Naive B cell (primary cell): ENCODE measurements at regions not wholly inside any gene's neighbourhood (a gene's known extent, or its start where the extent isn't known, plus 50 kb on each side); places are given as distances from the start of the nearest gene placed in this dataset.

ENCODE experiments used
- ATAC-seq, 2 donors: fragments of 150-1000 bp; cut with Tn5 transposase; 2 replicates each; pipeline ENCODE4 v1.10.0; 2021; ENCODE audit warnings: low read depth in 2 of 2, mild to moderate bottlenecking in 2 of 2, moderate library complexity in 2 of 2
- DNase-seq: peaks from one replicate; pipeline ENCODE4 v3.0.0; 2022
- H3K27ac Mint-ChIP-seq, 6 donors: one replicate each; pipeline ENCODE4 v1.8.0; 2020 to 2022; ENCODE audit warnings: mild to moderate bottlenecking in 6 of 6, mixed read lengths in 6 of 6, moderate library complexity in 5 of 6, inconsistent platforms in 2 of 6
- H3K27me3 Mint-ChIP-seq, 3 donors: one replicate each; pipeline ENCODE4 v1.8.0; 2021 to 2022; ENCODE audit warnings: mixed read lengths in 3 of 3, mild to moderate bottlenecking in 1 of 3
- H3K36me3 Mint-ChIP-seq, 2 donors: one replicate each; pipeline ENCODE4 v1.8.0; 2020 to 2022; ENCODE audit warnings: mixed read lengths in 2 of 2, inconsistent platforms in 1 of 2, mild to moderate bottlenecking in 1 of 2
- H3K4me1 Mint-ChIP-seq, 3 donors: one replicate each; pipeline ENCODE4 v1.8.0; 2020 to 2022; ENCODE audit warnings: mixed read lengths in 3 of 3, inconsistent platforms in 1 of 3, mild to moderate bottlenecking in 1 of 3, moderate library complexity in 1 of 3
- H3K4me3 Mint-ChIP-seq, 8 donors: one replicate each; pipeline ENCODE4 v1.8.0; 2020 to 2022; ENCODE audit warnings: mild to moderate bottlenecking in 8 of 8, mixed read lengths in 8 of 8, moderate library complexity in 8 of 8, inconsistent platforms in 2 of 8
- H3K9me3 Mint-ChIP-seq, 7 donors: one replicate each; pipeline ENCODE4 v1.8.0; 2020 to 2022; ENCODE audit warnings: mixed read lengths in 7 of 7, mild to moderate bottlenecking in 5 of 7, inconsistent platforms in 2 of 7, moderate library complexity in 1 of 7

GRCh38 chr15:46670258-46670657, 1035.4 kb downstream of the SQOR start:
- no peak for ATAC-seq
- H3K9me3 Mint-ChIP-seq: peaks cover 0 to 7% (median 2%) of the 10 kb centered on the region in 7 donors
- H3K36me3 Mint-ChIP-seq: no peaks in the 10 kb centered on the region
- no peak overlapping the region for H3K4me3 Mint-ChIP-seq
- no peaks in the 10 kb centered on the region for H3K27me3 Mint-ChIP-seq
- no peaks in the 10 kb centered on the region for H3K4me1 Mint-ChIP-seq
- H3K27ac Mint-ChIP-seq: no peak overlapping the region
- DNase-seq: no peak

- no peak for DNase-seq
- H3K27ac Mint-ChIP-seq: no peak overlapping the region
Measured at GRCh38 chr15:46671336-46671735, 1036.5 kb downstream of the SQOR start.

DNA sequence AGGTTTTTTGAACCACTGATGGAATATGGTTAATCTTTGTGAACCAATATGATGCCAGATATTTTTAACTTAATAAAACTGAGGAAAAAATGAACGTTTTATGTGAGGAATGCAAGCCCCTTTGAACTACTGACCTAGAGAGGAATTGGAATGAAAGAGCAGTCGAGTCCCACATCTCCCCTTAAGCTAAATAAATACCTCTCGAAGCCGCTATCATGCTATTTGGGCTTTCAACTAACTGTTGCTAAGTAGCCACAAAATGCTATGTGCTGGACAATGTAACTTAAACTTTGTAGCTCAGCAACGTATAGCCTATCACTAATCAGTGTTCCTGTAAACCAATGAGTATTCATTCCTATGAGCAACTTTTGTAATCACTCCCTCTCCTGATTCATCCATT, 1037.2 kb downstream of the SQOR start:
- Mint-ChIP-seq H3K9me3 (peaks cover 0 to 9% (median 4%) of the 10 kb centered on the region in 7 donors), H3K27ac (no peak overlapping the region), H3K4me1 (no peaks in the 10 kb centered on the region), H3K27me3 (no peaks in the 10 kb centered on the region), H3K4me3 (no peak overlapping the region), H3K36me3 (no peaks in the 10 kb centered on the region)
- ATAC-seq (no peak), DNase-seq (no peak)

More at GRCh38 chr15:46671336-46671735, 1036.5 kb downstream of the SQOR start:
- Mint-ChIP-seq H3K4me1 (no peaks in the 10 kb centered on the region), H3K9me3 (peaks cover 0 to 7% (median 4%) of the 10 kb centered on the region in 7 donors), H3K4me3 (no peak overlapping the region), H3K27me3 (no peaks in the 10 kb centered on the region), H3K36me3 (no peaks in the 10 kb centered on the region)
- ATAC-seq: no peak

DNA sequence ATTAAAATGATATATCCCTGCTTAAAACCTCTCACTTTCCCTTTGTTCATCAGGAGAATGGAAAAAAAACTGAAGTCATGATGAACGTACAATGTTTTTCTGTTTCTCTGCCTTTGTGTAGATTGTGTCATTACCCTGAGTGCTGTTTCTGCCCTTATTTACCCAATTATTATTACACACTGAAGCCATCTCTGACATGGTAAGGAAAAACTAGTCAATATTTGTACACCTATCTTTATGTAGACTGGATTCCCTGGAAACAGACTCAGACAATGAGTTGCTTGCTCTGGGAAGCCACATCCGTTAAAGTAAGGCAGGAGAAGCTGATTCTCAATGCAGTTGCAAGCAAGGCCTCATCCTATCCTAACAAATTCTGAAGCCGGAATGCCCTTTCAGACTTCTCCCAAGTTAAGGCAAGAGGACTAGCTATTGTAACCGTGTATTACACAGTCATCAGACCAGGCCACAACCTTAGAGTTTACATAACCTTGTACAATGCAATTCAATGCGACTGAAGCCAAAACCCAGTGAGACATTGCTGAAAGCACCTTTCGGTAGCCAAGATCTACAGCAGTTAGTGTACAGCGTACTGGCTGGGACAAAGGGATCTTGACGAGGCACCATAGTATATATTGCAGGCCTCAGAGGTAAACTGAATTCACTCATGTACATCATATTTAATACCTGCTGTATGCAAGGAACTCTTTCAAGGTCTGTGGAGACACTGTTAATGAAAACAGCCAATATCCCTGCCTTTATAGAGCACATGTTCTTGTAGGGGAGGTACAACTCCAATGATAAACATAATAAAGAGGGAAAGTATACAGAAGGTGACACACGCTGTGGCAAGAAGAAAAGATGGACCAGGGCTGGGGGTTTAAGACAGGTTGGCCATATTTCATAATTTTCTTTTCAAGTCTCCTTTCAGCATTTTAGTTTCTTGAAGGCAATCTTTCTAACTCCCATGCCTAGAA, 1040.8 kb upstream of the SEMA6D start:
- H3K27me3 Mint-ChIP-seq: no peaks in the 10 kb centered on the region
- H3K4me1 Mint-ChIP-seq: no peaks in the 10 kb centered on the region
- ATAC-seq (no peak), DNase-seq (no peak)
- no peak overlapping the region for H3K4me3 Mint-ChIP-seq
- H3K27ac Mint-ChIP-seq: no peak overlapping the region
- no peaks in the 10 kb centered on the region for H3K36me3 Mint-ChIP-seq
- peaks cover 0 to 9% (median 4%) of the 10 kb centered on the region in 7 donors for H3K9me3 Mint-ChIP-seq

GRCh38 chr15:46677491-46677890, 1039.8 kb upstream of the SEMA6D start:
- Mint-ChIP-seq H3K36me3 (no peaks in the 10 kb centered on the region), H3K4me3 (no peak overlapping the region), H3K4me1 (no peaks in the 10 kb centered on the region), H3K27ac (no peak overlapping the region), H3K9me3 (peaks cover 0 to 9% (median 4%) of the 10 kb centered on the region in 7 donors), H3K27me3 (no peaks in the 10 kb centered on the region)
- DNase-seq: no peak
- no peak for ATAC-seq

GRCh38 chr15:46681901-46682300, 1035.4 kb upstream of the SEMA6D start:
- Mint-ChIP-seq H3K4me3 (no peak overlapping the region), H3K27me3 (no peaks in the 10 kb centered on the region), H3K36me3 (no peaks in the 10 kb centered on the region), H3K4me1 (no peaks in the 10 kb centered on the region), H3K27ac (no peak overlapping the region), H3K9me3 (peaks cover 0 to 9% (median 2%) of the 10 kb centered on the region in 7 donors)
- no peak for DNase-seq
- ATAC-seq: no peak

GRCh38 chr15:46682969-46683791, 1034.1 kb upstream of the SEMA6D start:
- Mint-ChIP-seq H3K4me1 (no peaks in the 10 kb centered on the region), H3K36me3 (no peaks in the 10 kb centered on the region), H3K27me3 (no peaks in the 10 kb centered on the region), H3K9me3 (peaks cover 0 to 6% (median 2%) of the 10 kb centered on the region in 7 donors), H3K27ac (no peak overlapping the region), H3K4me3 (no peak overlapping the region)
- DNase-seq (no peak), ATAC-seq (no peak)

GRCh38 chr15:46685096-46685495, 1032.2 kb upstream of the SEMA6D start:
- H3K36me3 Mint-ChIP-seq: no peaks in the 10 kb centered on the region
- peaks cover 0 to 4% (median 2%) of the 10 kb centered on the region in 7 donors for H3K9me3 Mint-ChIP-seq

DNA sequence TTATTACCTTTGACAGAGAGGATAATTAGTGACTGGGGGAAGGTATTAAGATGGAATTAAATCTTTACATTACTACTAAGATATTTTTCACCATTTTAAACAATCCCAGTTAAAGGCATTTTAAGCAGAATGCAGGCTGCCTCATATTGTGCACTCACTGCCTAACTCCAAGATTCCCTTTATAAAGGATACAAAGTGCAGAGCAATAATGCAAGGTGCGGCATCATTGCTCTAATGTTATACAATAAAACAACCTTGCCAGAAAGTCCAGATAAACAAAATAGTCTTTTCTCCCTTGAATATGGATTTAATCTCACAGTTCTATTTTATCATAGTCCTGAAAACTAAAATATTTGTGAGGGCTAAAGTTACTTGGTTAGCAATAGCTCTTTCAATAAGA, 1031.6 kb upstream of the SEMA6D start:
- no peak for ATAC-seq
- no peak overlapping the region for H3K27ac Mint-ChIP-seq

More at GRCh38 chr15:46685096-46685495, 1032.2 kb upstream of the SEMA6D start:
- Mint-ChIP-seq H3K4me1 (no peaks in the 10 kb centered on the region), H3K27ac (no peak overlapping the region), H3K4me3 (no peak overlapping the region), H3K27me3 (no peaks in the 10 kb centered on the region)
- DNase-seq: no peak
- ATAC-seq: no peak

GRCh38 chr15:46696281-46696680, 1021.0 kb upstream of the SEMA6D start:
- no peaks in the 10 kb centered on the region for H3K27me3 Mint-ChIP-seq
- no peak overlapping the region for H3K4me3 Mint-ChIP-seq
- DNase-seq (no peak), ATAC-seq (no peak)
- peaks cover 3 to 12% (median 5%) of the 10 kb centered on the region in 7 donors for H3K9me3 Mint-ChIP-seq
- H3K27ac Mint-ChIP-seq: no peak overlapping the region
- H3K4me1 Mint-ChIP-seq: no peaks in the 10 kb centered on the region
- H3K36me3 Mint-ChIP-seq: no peaks in the 10 kb centered on the region

More for the DNA sequence above, 1031.6 kb upstream of the SEMA6D start:
- no peaks in the 10 kb centered on the region for H3K36me3 Mint-ChIP-seq
- DNase-seq: no peak
- no peak overlapping the region for H3K4me3 Mint-ChIP-seq
- no peaks in the 10 kb centered on the region for H3K4me1 Mint-ChIP-seq
- H3K9me3 Mint-ChIP-seq: peaks cover 0 to 9% (median 2%) of the 10 kb centered on the region in 7 donors
- no peaks in the 10 kb centered on the region for H3K27me3 Mint-ChIP-seq

- H3K27me3 Mint-ChIP-seq: no peaks in the 10 kb centered on the region
- no peak for DNase-seq
- no peak for ATAC-seq
- H3K27ac Mint-ChIP-seq: no peak overlapping the region
- no peak overlapping the region for H3K4me3 Mint-ChIP-seq
- no peaks in the 10 kb centered on the region for H3K4me1 Mint-ChIP-seq
- H3K36me3 Mint-ChIP-seq: no peaks in the 10 kb centered on the region
- H3K9me3 Mint-ChIP-seq: peaks cover 5 to 15% (median 6%) of the 10 kb centered on the region in 7 donors
Measured at GRCh38 chr15:46701346-46701745, 1016.0 kb upstream of the SEMA6D start.

GRCh38 chr15:46701896-46702295, 1015.4 kb upstream of the SEMA6D start:
- ATAC-seq: no peak
- H3K36me3 Mint-ChIP-seq: no peaks in the 10 kb centered on the region
- peaks cover 5 to 18% (median 6%) of the 10 kb centered on the region in 7 donors for H3K9me3 Mint-ChIP-seq
- no peak overlapping the region for H3K4me3 Mint-ChIP-seq
- no peak for DNase-seq
- H3K4me1 Mint-ChIP-seq: no peaks in the 10 kb centered on the region
- no peak overlapping the region for H3K27ac Mint-ChIP-seq
- H3K27me3 Mint-ChIP-seq: no peaks in the 10 kb centered on the region

DNA sequence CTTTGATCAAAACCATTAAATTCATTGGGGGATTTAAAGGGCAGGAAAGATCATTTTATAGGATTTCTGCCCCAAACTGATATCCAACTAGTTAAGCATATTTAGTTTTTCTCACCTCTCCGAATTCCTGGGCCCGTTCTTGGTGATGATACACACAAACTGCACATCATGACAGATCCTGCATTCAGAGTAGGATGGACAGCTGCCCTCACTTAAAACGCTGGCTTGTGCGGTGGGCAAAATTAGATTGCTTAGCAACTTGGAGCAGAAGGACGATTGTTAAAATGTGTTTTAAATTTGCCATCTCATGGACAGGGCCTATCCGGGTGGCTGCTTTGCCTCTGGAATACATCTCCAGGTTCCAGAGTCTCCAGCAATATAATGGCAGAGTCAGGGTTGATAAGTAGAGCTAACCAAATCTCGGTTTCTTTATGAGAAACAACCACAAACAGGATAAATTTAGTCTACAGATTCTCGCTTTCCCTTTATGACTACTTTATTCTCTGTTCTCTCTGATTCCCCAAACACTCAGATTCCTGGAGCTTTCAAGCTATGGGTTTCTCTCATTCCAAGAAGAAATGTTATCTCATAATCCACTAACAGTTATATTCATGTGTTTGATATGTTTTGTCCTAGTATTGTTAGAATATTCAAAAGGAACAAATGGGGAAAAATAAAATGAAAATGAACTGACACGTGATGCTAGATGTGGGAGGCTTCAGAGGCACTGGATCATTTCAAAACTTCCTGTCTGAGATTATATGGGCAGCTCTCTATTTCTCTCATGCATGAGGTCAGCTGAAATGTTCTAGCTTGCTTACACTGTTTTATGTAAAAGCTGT, 1014.1 kb upstream of the SEMA6D start:
- Mint-ChIP-seq H3K9me3 (peaks cover 5 to 24% (median 10%) of the 10 kb centered on the region in 7 donors), H3K27ac (no peak overlapping the region), H3K36me3 (no peaks in the 10 kb centered on the region), H3K4me3 (no peak overlapping the region), H3K4me1 (no peaks in the 10 kb centered on the region), H3K27me3 (no peaks in the 10 kb centered on the region)
- no peak for DNase-seq
- no peak for ATAC-seq
